Smooth muscle cell (in vitro differentiated cells): ENCODE measurements at regions not wholly inside any gene's neighbourhood (a gene's known extent, or its start where the extent isn't known, plus 50 kb on each side); places are given as distances from the start of the nearest gene placed in this dataset.

ENCODE experiments used
- DNase-seq: peaks from one replicate; lab custom pipeline; 2025; ENCODE audit not compliant: unreplicated experiment; lab: John Stamatoyannopoulos, UW
- H2AFZ ChIP-seq: fragments of 200-600 bp; sonication (generic); 2 replicates; pipeline ENCODE4 v1.6.0; 2016; ENCODE audit warnings: antibody characterized with exemption, low read depth, mild to moderate bottlenecking
- H3F3A ChIP-seq: fragments of 200-600 bp; sonication (generic); 2 replicates; pipeline ENCODE4 v1.6.0; 2017; ENCODE audit warnings: antibody characterized with exemption, low read depth
- H3K27ac ChIP-seq: fragments of 200-600 bp; sonication (generic); 2 replicates; pipeline ENCODE4 v1.5.1; 2016; ENCODE audit warnings: low read depth, mild to moderate bottlenecking
- H3K27me3 ChIP-seq: fragments of 200-600 bp; sonication (generic); 2 replicates; pipeline ENCODE4 v1.6.1; 2016; ENCODE audit warnings: low read depth, mild to moderate bottlenecking
- H3K36me3 ChIP-seq: fragments of 200-600 bp; sonication (generic); 2 replicates; pipeline ENCODE4 v1.5.1; 2016; ENCODE audit warnings: low read depth
- H3K4me1 ChIP-seq: fragments of 200-600 bp; sonication (generic); 2 replicates; pipeline ENCODE4 v1.5.1; 2016; ENCODE audit warnings: low read depth
- H3K4me2 ChIP-seq: fragments of 200-600 bp; sonication (generic); 2 replicates; pipeline ENCODE4 v1.6.0; 2016; ENCODE audit warnings: mild to moderate bottlenecking
- H3K4me3 ChIP-seq: fragments of 200-600 bp; sonication (generic); 2 replicates; pipeline ENCODE4 v1.5.1; 2016; ENCODE audit warnings: mild to moderate bottlenecking
- H3K79me2 ChIP-seq: fragments of 200-600 bp; sonication (generic); 2 replicates; pipeline ENCODE4 v1.6.0; 2016; ENCODE audit warnings: low read depth, mild to moderate bottlenecking
- H3K9ac ChIP-seq: fragments of 200-600 bp; sonication (generic); 2 replicates; pipeline ENCODE4 v1.6.0; 2016; ENCODE audit warnings: low read depth
- H3K9me3 ChIP-seq: fragments of 200-600 bp; sonication (generic); replicated peaks from 2 replicates; pipeline ENCODE4 v1.5.1; 2016; ENCODE audit warnings: low read depth
- H4K20me1 ChIP-seq: fragments of 200-600 bp; sonication (generic); 2 replicates; pipeline ENCODE4 v1.6.0; 2016; ENCODE audit warnings: low read depth
- WGBS: methylation state at CpG from one replicate; pipeline ENCODE4 v1.1.7; 2016; ENCODE audit warnings: low lambda C conversion rate; 5-methylcytosine and 5-hydroxymethylcytosine counted together
- TF ChIP-seq, protein P1 (sequence below): fragments of 200-600 bp; sonication (generic); IDR thresholded peaks from 2 replicates; pipeline ENCODE4 v1.5.1; 2017; ENCODE audit warnings: borderline replicate concordance, mild to moderate bottlenecking, antibody characterized with exemption; ENCODE audit not compliant: insufficient read depth, poor library complexity, severe bottlenecking

- Histone ChIP-seq H3K9me3 (no peaks in the 10 kb centered on the region), H3F3A (no peaks in the 10 kb centered on the region), H3K4me1 (peaks cover 6% of the 10 kb centered on the region), H3K27ac (no peak overlapping the region), H3K4me3 (no peak overlapping the region), H3K9ac (no peak overlapping the region), H4K20me1 (no peaks in the 10 kb centered on the region), H3K79me2 (no peaks in the 10 kb centered on the region), H3K27me3 (no peaks in the 10 kb centered on the region), H2AFZ (no peak overlapping the region), H3K36me3 (no peaks in the 10 kb centered on the region), H3K4me2 (no peak overlapping the region)
- 97% methylated on average over 3 of the region's 3 CpGs for WGBS
- TF ChIP-seq, protein P1, sequence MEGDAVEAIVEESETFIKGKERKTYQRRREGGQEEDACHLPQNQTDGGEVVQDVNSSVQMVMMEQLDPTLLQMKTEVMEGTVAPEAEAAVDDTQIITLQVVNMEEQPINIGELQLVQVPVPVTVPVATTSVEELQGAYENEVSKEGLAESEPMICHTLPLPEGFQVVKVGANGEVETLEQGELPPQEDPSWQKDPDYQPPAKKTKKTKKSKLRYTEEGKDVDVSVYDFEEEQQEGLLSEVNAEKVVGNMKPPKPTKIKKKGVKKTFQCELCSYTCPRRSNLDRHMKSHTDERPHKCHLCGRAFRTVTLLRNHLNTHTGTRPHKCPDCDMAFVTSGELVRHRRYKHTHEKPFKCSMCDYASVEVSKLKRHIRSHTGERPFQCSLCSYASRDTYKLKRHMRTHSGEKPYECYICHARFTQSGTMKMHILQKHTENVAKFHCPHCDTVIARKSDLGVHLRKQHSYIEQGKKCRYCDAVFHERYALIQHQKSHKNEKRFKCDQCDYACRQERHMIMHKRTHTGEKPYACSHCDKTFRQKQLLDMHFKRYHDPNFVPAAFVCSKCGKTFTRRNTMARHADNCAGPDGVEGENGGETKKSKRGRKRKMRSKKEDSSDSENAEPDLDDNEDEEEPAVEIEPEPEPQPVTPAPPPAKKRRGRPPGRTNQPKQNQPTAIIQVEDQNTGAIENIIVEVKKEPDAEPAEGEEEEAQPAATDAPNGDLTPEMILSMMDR, result peak; percentile 7
- DNase-seq, result no peak
Measured at GRCh38 chr2:234818937-234819336, 132.9 kb upstream of the SH3BP4 start.

- no peak overlapping the region for H3K4me2 ChIP-seq
- H3K9me3 ChIP-seq, result no peaks in the 10 kb centered on the region
- no peaks in the 10 kb centered on the region for H4K20me1 ChIP-seq
- DNase-seq, result no peak
- H3K79me2 ChIP-seq, result no peaks in the 10 kb centered on the region
- H3K9ac ChIP-seq, result no peak overlapping the region
- TF ChIP-seq, protein P1, result no peak
- no peak overlapping the region for H3K4me3 ChIP-seq
- H3K27me3 ChIP-seq, result no peaks in the 10 kb centered on the region
- WGBS, result 87% methylated on average over 10 of the region's 10 CpGs
- no peaks in the 10 kb centered on the region for H3F3A ChIP-seq
- no peak overlapping the region for H2AFZ ChIP-seq
- H3K36me3 ChIP-seq, result no peaks in the 10 kb centered on the region
- no peak overlapping the region for H3K27ac ChIP-seq
- H3K4me1 ChIP-seq, result no peaks in the 10 kb centered on the region
Measured at GRCh38 chr2:234816491-234816890, 135.3 kb upstream of the SH3BP4 start.

DNA sequence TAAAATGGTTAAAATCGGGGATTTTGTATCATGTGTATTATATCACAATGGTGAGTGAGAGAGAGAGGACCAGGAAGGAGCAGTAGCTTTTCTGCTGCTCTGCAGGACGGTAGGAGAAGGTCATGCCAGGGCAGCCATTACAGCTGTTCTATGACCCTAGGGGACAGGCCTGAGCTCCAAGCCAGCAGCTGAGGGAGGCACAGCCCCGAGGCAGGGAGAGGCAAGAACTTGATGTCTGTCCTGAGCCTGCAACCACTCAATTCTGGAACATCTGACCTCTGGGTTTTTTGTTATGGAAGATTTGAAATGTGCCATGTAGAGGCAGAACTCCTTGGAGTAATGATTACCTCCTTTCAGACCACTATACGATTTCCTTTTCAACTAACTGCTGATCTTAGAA, 135.8 kb upstream of the SH3BP4 start:
- H3K79me2 ChIP-seq, result no peaks in the 10 kb centered on the region
- H3K9ac ChIP-seq, result no peak overlapping the region
- no peak overlapping the region for H3K4me3 ChIP-seq
- no peaks in the 10 kb centered on the region for H3K4me1 ChIP-seq
- H4K20me1 ChIP-seq, result no peaks in the 10 kb centered on the region
- no peak overlapping the region for H3K4me2 ChIP-seq
- H3K27me3 ChIP-seq, result no peaks in the 10 kb centered on the region
- H3F3A ChIP-seq, result no peaks in the 10 kb centered on the region
- H3K36me3 ChIP-seq, result no peaks in the 10 kb centered on the region
- H2AFZ ChIP-seq, result no peak overlapping the region
- TF ChIP-seq, protein P1, result no peak
- DNase-seq, result no peak
- no peaks in the 10 kb centered on the region for H3K9me3 ChIP-seq
- no peak overlapping the region for H3K27ac ChIP-seq
- WGBS, result 89% methylated on average over 4 of the region's 4 CpGs

- Histone ChIP-seq H4K20me1 (no peaks in the 10 kb centered on the region), H3K27ac (no peak overlapping the region), H3K9ac (no peak overlapping the region), H3K36me3 (no peaks in the 10 kb centered on the region), H3K79me2 (no peaks in the 10 kb centered on the region), H3K4me3 (no peak overlapping the region), H3K27me3 (no peaks in the 10 kb centered on the region), H3K4me1 (no peaks in the 10 kb centered on the region), H3K9me3 (no peaks in the 10 kb centered on the region), H3F3A (no peaks in the 10 kb centered on the region), H2AFZ (no peak overlapping the region), H3K4me2 (no peak overlapping the region)
- TF ChIP-seq, protein P1, result no peak
- WGBS, result 90% methylated on average over 5 of the region's 5 CpGs
- no peak for DNase-seq
Measured at GRCh38 chr2:234814374-234814773, 137.4 kb upstream of the SH3BP4 start.
